H54 (cell line): ENCODE measurements at regions not wholly inside any gene's neighbourhood (a gene's known extent, or its start where the extent isn't known, plus 50 kb on each side); places are given as distances from the start of the nearest gene placed in this dataset.
A peak's percentile ranks its signal among the peaks of the same experiment; 100 is the strongest.
"Not testable (repeated sequence)": the region's sequence is repeated elsewhere in the genome, so short reads cannot be mapped to it uniquely, and the experiment has no call there.

Source experiments
- DNase-seq: peaks from one replicate; pipeline ENCODE4 v3.0.0; 2011; ENCODE audit warnings: low spot score, mixed read lengths; ENCODE audit not compliant: insufficient read length
- FAIRE-seq: peaks from 3 replicates; lab custom pipeline; 2011; peaks lifted over from hg19 to GRCh38; lab: Jason Lieb, UNC
- POLR2A ChIP-seq: IDR thresholded peaks from 2 replicates; pipeline ENCODE4 v1.6.1; 2011; ENCODE audit warnings: low read depth, mild to moderate bottlenecking, low read length

- no peak for TF ChIP-seq POLR2A
- FAIRE-seq (no peak), DNase-seq (no peak)
These were observed 91.9 kb upstream of the MYO3A start for GRCh38 chr10:25842146-25842545.

- FAIRE-seq (no peak), DNase-seq (no peak)
- no peak for TF ChIP-seq POLR2A
These were observed 90.4 kb upstream of the MYO3A start for GRCh38 chr10:25843551-25844170.

GRCh38 chr10:25844716-25845115 is 89.3 kb upstream of the MYO3A start:
- not testable (repeated sequence) for FAIRE-seq, DNase-seq

- DNase-seq (no peak), FAIRE-seq (no peak)
- TF ChIP-seq POLR2A: no peak
These were observed 84.8 kb upstream of the MYO3A start for GRCh38 chr10:25849268-25849667.

- TF ChIP-seq POLR2A: no peak
- DNase-seq (no peak), FAIRE-seq (no peak)
These were observed 84.0 kb upstream of the MYO3A start for GRCh38 chr10:25849988-25850387.

GRCh38 chr10:25851548-25851947 is 82.5 kb upstream of the MYO3A start:
- TF ChIP-seq POLR2A: no peak
- no peak for FAIRE-seq
- no peak for DNase-seq

- no peak for TF ChIP-seq POLR2A
- FAIRE-seq (no peak), DNase-seq (no peak)
These were observed 81.6 kb upstream of the MYO3A start for GRCh38 chr10:25852364-25852941.

GRCh38 chr10:25858076-25858475 is 76.0 kb upstream of the MYO3A start:
- no peak for TF ChIP-seq POLR2A
- FAIRE-seq (no peak), DNase-seq (no peak)

- FAIRE-seq: no peak
- no peak for DNase-seq
- no peak for TF ChIP-seq POLR2A
These were observed 68.8 kb upstream of the MYO3A start for GRCh38 chr10:25865267-25865666.

GRCh38 chr10:25867321-25867720 is 66.7 kb upstream of the MYO3A start:
- no peak for FAIRE-seq
- DNase-seq: no peak
- TF ChIP-seq POLR2A: no peak

- no peak for DNase-seq
- no peak for FAIRE-seq
- TF ChIP-seq POLR2A: no peak
These were observed 64.9 kb upstream of the MYO3A start for GRCh38 chr10:25869067-25869591.

GRCh38 chr10:25869609-25870008 is 64.4 kb upstream of the MYO3A start:
- DNase-seq: no peak
- TF ChIP-seq POLR2A: no peak
- FAIRE-seq: no peak

- FAIRE-seq, DNase-seq: not testable (repeated sequence)
These were observed 59.6 kb upstream of the MYO3A start for GRCh38 chr10:25874402-25874801.

GRCh38 chr10:25875556-25876165 is 58.4 kb upstream of the MYO3A start:
- peak; percentile 38 for DNase-seq
- TF ChIP-seq POLR2A: no peak
- FAIRE-seq: peak; percentile 55

- TF ChIP-seq POLR2A: no peak
- FAIRE-seq: no peak
- DNase-seq: no peak
These were observed 56.7 kb upstream of the MYO3A start for GRCh38 chr10:25877296-25877695.
